Naive thymus-derived CD4-positive, alpha-beta T cell (primary cell): ENCODE measurements at regions not wholly inside any gene's neighbourhood (a gene's known extent, or its start where the extent isn't known, plus 50 kb on each side); places are given as distances from the start of the nearest gene placed in this dataset.

Experiments
- ATAC-seq: fragments of 150-1000 bp; cut with Tn5 transposase; 2 replicates; pipeline ENCODE4 v1.10.0; 2021; ENCODE audit warnings: mild to moderate bottlenecking, moderate library complexity
- CTCF ChIA-PET: fragments of 350-600 bp; sonication (Branson Sonifier 250); formaldehyde crosslinking; loops from one replicate; lab custom pipeline; 2021; ENCODE audit warnings: antibody characterized with exemption; lab: Charles Lee
- POLR2A ChIA-PET: fragments of 350-600 bp; sonication (Branson Sonifier 250); formaldehyde crosslinking; loops from one replicate; lab custom pipeline; 2021; ENCODE audit warnings: antibody characterized with exemption, inconsistent platforms; lab: Charles Lee
- DNase-seq, 9 donors: peaks; one replicate each; pipeline versions ENCODE4 v3.0.0 to v3.0.0-alpha.2; 2020 to 2022; ENCODE audit warnings: mixed read lengths in 1 of 9
- H3K27ac ChIP-seq: one replicate; pipeline ENCODE4 v1.7.0; 2013; ENCODE audit warnings: mild to moderate bottlenecking, low read depth, low read length, moderate library complexity
- H3K27me3 ChIP-seq, 2 donors: one replicate each; pipeline ENCODE4 v1.7.0; 2013; ENCODE audit warnings: low read length in 2 of 2, mild to moderate bottlenecking in 2 of 2, moderate library complexity in 2 of 2; ENCODE audit not compliant: control insufficient read depth in 2 of 2, insufficient read depth in 2 of 2
- H3K36me3 ChIP-seq, 3 experiments: 1 replicate in 2 of 3; 2 replicates in 1 of 3; pipeline ENCODE4 v1.7.0; 2013; ENCODE audit warnings: low read length in 3 of 3, mild to moderate bottlenecking in 3 of 3, moderate library complexity in 1 of 3; ENCODE audit not compliant: insufficient read depth in 3 of 3, control insufficient read depth in 2 of 3
- H3K4me1 ChIP-seq, 2 donors: one replicate each; pipeline ENCODE4 v1.7.0; 2013; ENCODE audit warnings: low read length in 2 of 2, mild to moderate bottlenecking in 2 of 2, moderate library complexity in 1 of 2; ENCODE audit not compliant: control insufficient read depth in 2 of 2, insufficient read depth in 2 of 2
- H3K4me3 ChIP-seq: 2 replicates; pipeline ENCODE4 v1.7.0; 2013; ENCODE audit warnings: mild to moderate bottlenecking, low read length
- H3K9me3 ChIP-seq, 3 experiments: 1 replicate in 2 of 3; 2 replicates in 1 of 3; pipeline ENCODE4 v1.7.0; 2013; ENCODE audit warnings: low read length in 3 of 3; ENCODE audit not compliant: control insufficient read depth in 2 of 3
- H3K27ac Mint-ChIP-seq, 9 donors: one replicate each; pipeline ENCODE4 v1.8.0; 2020 to 2022; ENCODE audit warnings: mixed read lengths in 9 of 9, mild to moderate bottlenecking in 8 of 9, moderate library complexity in 5 of 9, inconsistent platforms in 2 of 9
- H3K27me3 Mint-ChIP-seq, 5 donors: one replicate each; pipeline ENCODE4 v1.8.0; 2021 to 2022; ENCODE audit warnings: mixed read lengths in 5 of 5, mild to moderate bottlenecking in 1 of 5
- H3K36me3 Mint-ChIP-seq, 5 donors: one replicate each; pipeline ENCODE4 v1.8.0; 2020 to 2022; ENCODE audit warnings: mixed read lengths in 5 of 5, mild to moderate bottlenecking in 3 of 5, inconsistent platforms in 1 of 5
- H3K4me1 Mint-ChIP-seq, 7 donors: one replicate each; pipeline ENCODE4 v1.8.0; 2020 to 2022; ENCODE audit warnings: mixed read lengths in 7 of 7, mild to moderate bottlenecking in 3 of 7, inconsistent platforms in 1 of 7
- H3K4me3 Mint-ChIP-seq, 10 donors: one replicate each; pipeline ENCODE4 v1.8.0; 2020 to 2022; ENCODE audit warnings: mild to moderate bottlenecking in 10 of 10, mixed read lengths in 10 of 10, moderate library complexity in 6 of 10, inconsistent platforms in 2 of 10
- H3K9me3 Mint-ChIP-seq, 11 donors: one replicate each; pipeline ENCODE4 v1.8.0; 2020 to 2022; ENCODE audit warnings: mixed read lengths in 11 of 11, mild to moderate bottlenecking in 4 of 11, inconsistent platforms in 1 of 11, moderate library complexity in 1 of 11
- intact Hi-C, 2 donors: fragments of 100-400 bp; cut with micrococcal nuclease; formaldehyde crosslinking; loops; one replicate each; pipeline ENCODE4 v1.15.1; 2023

- peaks cover 0 to 24% (median 5%) of the 10 kb centered on the region in 5 donors for H3K27me3 Mint-ChIP-seq
- no peaks in the 10 kb centered on the region for H3K4me1 ChIP-seq
- no peaks in the 10 kb centered on the region for H3K27me3 ChIP-seq
- H3K9me3 Mint-ChIP-seq: peaks cover 0 to 1% (median 0%) of the 10 kb centered on the region in 11 donors
- no peaks in the 10 kb centered on the region for H3K9me3 ChIP-seq
- peak overlapping the region in 1 of 9 donors; percentile 56 for H3K27ac Mint-ChIP-seq
- H3K4me3 ChIP-seq: no peak overlapping the region
- DNase-seq (peak in 7 of 9 donors; percentile 8 to 37 (median 27)), ATAC-seq (peak; percentile 70)
- ChIA-PET CTCF (no interaction called here), POLR2A (no interaction called here)
- intact Hi-C loops: no loop called here
- H3K36me3 Mint-ChIP-seq: no peaks in the 10 kb centered on the region
- H3K4me3 Mint-ChIP-seq: no peak overlapping the region
- no peaks in the 10 kb centered on the region for H3K36me3 ChIP-seq
- no peak overlapping the region for H3K27ac ChIP-seq
- H3K4me1 Mint-ChIP-seq: no peaks in the 10 kb centered on the region
Observed at GRCh38 chr21:43269440-43269839, 100.6 kb downstream of the CRYAA start.

GRCh38 chr21:43268804-43269186 lies 100.0 kb downstream of the CRYAA start:
- Mint-ChIP-seq H3K36me3 (no peaks in the 10 kb centered on the region), H3K27me3 (peaks cover 0 to 18% (median 1%) of the 10 kb centered on the region in 5 donors), H3K4me1 (peaks cover 0 to 1% (median 0%) of the 10 kb centered on the region in 7 donors), H3K4me3 (no peak overlapping the region), H3K9me3 (peaks cover 0 to 1% (median 0%) of the 10 kb centered on the region in 11 donors), H3K27ac (no peak overlapping the region)
- no peak overlapping the region for H3K27ac ChIP-seq
- ChIA-PET POLR2A (no interaction called here), CTCF (interaction anchor here (1.3 kb wide), 1 partner anchor 377 kb away, joined by 4 read pairs; no protein-coding TSS in a partner anchor)
- ATAC-seq (no peak), DNase-seq (no peak)
- H3K4me3 ChIP-seq: no peak overlapping the region
- no peaks in the 10 kb centered on the region for H3K36me3 ChIP-seq
- H3K9me3 ChIP-seq: no peaks in the 10 kb centered on the region
- intact Hi-C loops: no loop called here
- no peaks in the 10 kb centered on the region for H3K4me1 ChIP-seq
- H3K27me3 ChIP-seq: no peaks in the 10 kb centered on the region

- ChIA-PET CTCF (interaction anchor here (0.6 to 1.3 kb wide), 2 partner anchors 267 to 378 kb away, joined by 4 read pairs; no protein-coding TSS in a partner anchor), POLR2A (no interaction called here)
- Histone ChIP-seq H3K4me3 (no peak overlapping the region), H3K4me1 (no peaks in the 10 kb centered on the region), H3K27me3 (no peaks in the 10 kb centered on the region), H3K36me3 (no peaks in the 10 kb centered on the region), H3K9me3 (no peaks in the 10 kb centered on the region), H3K27ac (no peak overlapping the region)
- DNase-seq (no peak), ATAC-seq (no peak)
- Mint-ChIP-seq H3K27ac (peak overlapping the region in 1 of 9 donors; percentile 41), H3K4me3 (no peak overlapping the region), H3K9me3 (peaks cover 0 to 1% (median 0%) of the 10 kb centered on the region in 11 donors), H3K36me3 (no peaks in the 10 kb centered on the region), H3K27me3 (peaks cover 0 to 15% (median 0%) of the 10 kb centered on the region in 5 donors), H3K4me1 (peaks cover 0 to 5% (median 0%) of the 10 kb centered on the region in 7 donors)
- intact Hi-C loops: no loop called here
Observed at GRCh38 chr21:43268086-43268803, 99.4 kb downstream of the CRYAA start.

GRCh38 chr21:43267391-43268085 lies 98.7 kb downstream of the CRYAA start:
- intact Hi-C loops: no loop called here
- CTCF ChIA-PET: interaction anchor here (0.6 kb wide), 2 partner anchors 266 to 472 kb away, joined by 3 to 4 read pairs; no protein-coding TSS in a partner anchor
- POLR2A ChIA-PET: no interaction called here

GRCh38 chr21:43266534-43266933 lies 97.7 kb downstream of the CRYAA start:
- ChIA-PET POLR2A (no interaction called here), CTCF (no interaction called here)
- Mint-ChIP-seq H3K4me1 (peaks cover 0 to 5% (median 0%) of the 10 kb centered on the region in 7 donors), H3K27ac (peak overlapping the region in 1 of 9 donors; percentile 59), H3K9me3 (peaks cover 0 to 5% (median 0%) of the 10 kb centered on the region in 11 donors), H3K27me3 (peaks cover 0 to 8% (median 0%) of the 10 kb centered on the region in 5 donors), H3K4me3 (no peak overlapping the region), H3K36me3 (no peaks in the 10 kb centered on the region)
- Histone ChIP-seq H3K4me1 (no peaks in the 10 kb centered on the region), H3K36me3 (no peaks in the 10 kb centered on the region), H3K9me3 (no peaks in the 10 kb centered on the region), H3K4me3 (no peak overlapping the region), H3K27ac (no peak overlapping the region), H3K27me3 (no peaks in the 10 kb centered on the region)
- no peak for DNase-seq
- intact Hi-C loops: no loop called here
- ATAC-seq: no peak

More at GRCh38 chr21:43267391-43268085, 98.7 kb downstream of the CRYAA start:
- H3K4me1 ChIP-seq: no peaks in the 10 kb centered on the region
- Mint-ChIP-seq H3K36me3 (no peaks in the 10 kb centered on the region), H3K4me3 (no peak overlapping the region), H3K27ac (no peak overlapping the region), H3K27me3 (peaks cover 0 to 13% (median 0%) of the 10 kb centered on the region in 5 donors), H3K4me1 (peaks cover 0 to 5% (median 0%) of the 10 kb centered on the region in 7 donors), H3K9me3 (peaks cover 0 to 3% (median 0%) of the 10 kb centered on the region in 11 donors)
- no peaks in the 10 kb centered on the region for H3K9me3 ChIP-seq
- no peaks in the 10 kb centered on the region for H3K36me3 ChIP-seq
- H3K4me3 ChIP-seq: no peak overlapping the region
- DNase-seq (no peak), ATAC-seq (no peak)
- H3K27me3 ChIP-seq: no peaks in the 10 kb centered on the region
- no peak overlapping the region for H3K27ac ChIP-seq

- no peak for DNase-seq
- no peaks in the 10 kb centered on the region for H3K4me1 ChIP-seq
- POLR2A ChIA-PET: no interaction called here
- no peak overlapping the region for H3K27ac ChIP-seq
- no peaks in the 10 kb centered on the region for H3K27me3 Mint-ChIP-seq
- H3K9me3 ChIP-seq: no peaks in the 10 kb centered on the region
- no peaks in the 10 kb centered on the region for H3K36me3 Mint-ChIP-seq
- peak overlapping the region in 3 of 9 donors; percentile 7 to 35 (median 35) for H3K27ac Mint-ChIP-seq
- H3K9me3 Mint-ChIP-seq: peaks cover 0 to 5% (median 0%) of the 10 kb centered on the region in 11 donors
- peak; percentile 65 for ATAC-seq
- no peaks in the 10 kb centered on the region for H3K27me3 ChIP-seq
- peaks cover 0 to 5% (median 0%) of the 10 kb centered on the region in 7 donors for H3K4me1 Mint-ChIP-seq
- peak overlapping the region in 1 of 10 donors; percentile 1 for H3K4me3 Mint-ChIP-seq
- CTCF ChIA-PET: no interaction called here
- intact Hi-C loops: no loop called here
- no peaks in the 10 kb centered on the region for H3K36me3 ChIP-seq
- H3K4me3 ChIP-seq: no peak overlapping the region
Observed at GRCh38 chr21:43262427-43262826, 93.6 kb downstream of the CRYAA start.
